NCI-H1930 (cell line): ENCODE measurements at regions not wholly inside any gene's neighbourhood (a gene's known extent, or its start where the extent isn't known, plus 50 kb on each side); places are given as distances from the start of the nearest gene placed in this dataset.
"Not testable (repeated sequence)": the region's sequence is repeated elsewhere in the genome, so short reads cannot be mapped to it uniquely, and the experiment has no call there.

Experiments
- DNase-seq, 2 experiments: peaks; one replicate each; lab custom pipeline; 2025; lab: John Stamatoyannopoulos, UW

- DNase-seq, result no peak
Measured at GRCh38 chr1:74818241-74818640, 85.3 kb downstream of the TYW3 start.

- DNase-seq, result no peak
Measured at GRCh38 chr1:74818661-74819456, 85.9 kb downstream of the TYW3 start.

- no peak for DNase-seq
Measured at GRCh38 chr1:74822851-74823401, 90.0 kb downstream of the TYW3 start.

GRCh38 chr1:74824497-74825107 is 91.7 kb downstream of the TYW3 start:
- DNase-seq, result no peak

- DNase-seq, result no peak
Measured at GRCh38 chr1:74830766-74831165, 97.8 kb downstream of the TYW3 start.

- DNase-seq, result no peak
Measured at GRCh38 chr1:74834261-74834660, 101.3 kb downstream of the TYW3 start.

GRCh38 chr1:74835051-74835450 is 102.1 kb downstream of the TYW3 start:
- DNase-seq, result no peak

- DNase-seq, result no peak
Measured at GRCh38 chr1:74842726-74843125, 109.8 kb downstream of the TYW3 start.

- DNase-seq, result no peak
Measured at GRCh38 chr1:74847715-74848114, 114.8 kb downstream of the TYW3 start.

GRCh38 chr1:74853756-74854155 is 120.8 kb downstream of the TYW3 start:
- DNase-seq, result no peak

GRCh38 chr1:74856174-74856573 is 123.2 kb downstream of the TYW3 start:
- DNase-seq, result no peak

- no peak for DNase-seq
Measured at GRCh38 chr1:74857676-74858075, 124.7 kb downstream of the TYW3 start.

GRCh38 chr1:74858136-74858535 is 125.2 kb downstream of the TYW3 start:
- no peak for DNase-seq

GRCh38 chr1:74861867-74862266 is 128.9 kb downstream of the TYW3 start:
- DNase-seq, result no peak

GRCh38 chr1:74869702-74870101 is 136.8 kb downstream of the TYW3 start:
- no peak for DNase-seq

GRCh38 chr1:74877366-74877765 is 144.4 kb downstream of the TYW3 start:
- DNase-seq, result not testable (repeated sequence)

- DNase-seq, result no peak
Measured at GRCh38 chr1:74895411-74895810, 162.5 kb downstream of the TYW3 start.

- no peak for DNase-seq
Measured at GRCh38 chr1:74908131-74908530, 175.2 kb downstream of the TYW3 start.

- no peak for DNase-seq
Measured at GRCh38 chr1:74908797-74909196, 175.8 kb downstream of the TYW3 start.

GRCh38 chr1:74913978-74914377 is 181.0 kb downstream of the TYW3 start:
- DNase-seq, result no peak

GRCh38 chr1:74933500-74933899 is 200.5 kb downstream of the TYW3 start:
- DNase-seq, result no peak

GRCh38 chr1:74935446-74935845 is 198.7 kb upstream of the LHX8 start:
- DNase-seq, result no peak

GRCh38 chr1:74937176-74937575 is 197.0 kb upstream of the LHX8 start:
- DNase-seq, result peak; percentile 19 to 46
